GM19452 (cell line): ENCODE measurements at regions not wholly inside any gene's neighbourhood (a gene's known extent, or its start where the extent isn't known, plus 50 kb on each side); places are given as distances from the start of the nearest gene placed in this dataset.
"Not testable (repeated sequence)": the region's sequence is repeated elsewhere in the genome, so short reads cannot be mapped to it uniquely, and the experiment has no call there.

Experiments used
- ATAC-seq: cut with Tn5 transposase; IDR thresholded peaks from one replicate; pipeline ENCODE4 v1.9.1; 2021; ENCODE audit not compliant: unreplicated experiment

DNA sequence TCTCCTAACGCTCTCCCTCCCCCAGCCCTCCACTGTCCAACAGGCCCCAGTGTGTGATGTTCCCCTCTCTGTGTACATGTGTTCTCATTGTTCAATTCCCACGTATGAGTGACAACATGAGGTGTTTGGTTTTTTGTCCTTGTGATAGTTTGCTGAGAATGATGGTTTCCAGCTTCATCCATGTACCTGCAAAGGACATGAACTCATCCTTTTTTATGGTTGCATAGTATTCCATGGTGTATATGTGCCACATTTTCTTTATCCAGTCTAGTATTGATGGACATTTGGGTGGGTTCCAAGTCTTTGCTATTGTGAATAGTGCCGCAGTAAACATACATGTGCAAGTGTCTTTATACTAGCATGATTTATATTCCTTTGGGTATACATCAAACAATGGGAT lies 347.4 kb downstream of the MAGEE1 start:
- ATAC-seq: not testable (repeated sequence)

DNA sequence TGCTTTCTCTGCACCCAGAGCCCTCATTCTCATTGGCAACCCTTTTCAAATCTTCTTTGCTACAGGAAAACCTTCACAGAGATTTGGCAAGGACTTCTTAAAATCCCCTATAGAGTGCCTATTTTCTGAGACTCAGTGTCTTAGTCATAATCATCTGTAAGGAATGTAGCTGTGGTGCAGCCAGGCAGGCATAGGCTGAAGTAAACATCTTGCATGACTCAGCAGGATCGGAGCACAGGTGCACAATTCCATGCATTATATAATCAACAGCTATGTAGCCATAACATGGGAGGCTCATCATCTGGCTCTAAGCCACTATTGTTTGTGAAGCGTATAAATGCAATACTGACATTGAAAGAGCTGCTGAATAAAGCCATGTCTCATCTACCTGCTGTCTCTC lies 368.8 kb downstream of the MAGEE1 start:
- no peak for ATAC-seq

DNA sequence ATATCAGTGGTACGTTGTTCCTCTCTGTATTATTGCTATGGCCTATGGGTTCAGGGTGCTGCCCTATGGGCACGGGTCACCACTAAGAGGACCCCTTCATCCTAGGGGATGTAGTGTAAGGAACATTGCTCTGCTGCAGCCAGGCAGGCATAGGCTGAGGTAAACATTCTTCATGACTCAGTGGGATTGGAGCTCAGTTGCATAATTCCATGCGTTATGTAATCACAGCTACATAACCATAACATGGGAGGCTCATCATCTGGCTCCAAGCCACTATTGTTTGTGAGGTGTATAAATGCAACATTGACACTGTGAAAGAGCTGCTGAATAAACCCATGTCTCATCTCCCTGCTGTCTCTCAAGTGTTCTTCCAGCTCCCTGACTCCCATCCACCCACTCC lies 375.2 kb downstream of the MAGEE1 start:
- no peak for ATAC-seq

DNA sequence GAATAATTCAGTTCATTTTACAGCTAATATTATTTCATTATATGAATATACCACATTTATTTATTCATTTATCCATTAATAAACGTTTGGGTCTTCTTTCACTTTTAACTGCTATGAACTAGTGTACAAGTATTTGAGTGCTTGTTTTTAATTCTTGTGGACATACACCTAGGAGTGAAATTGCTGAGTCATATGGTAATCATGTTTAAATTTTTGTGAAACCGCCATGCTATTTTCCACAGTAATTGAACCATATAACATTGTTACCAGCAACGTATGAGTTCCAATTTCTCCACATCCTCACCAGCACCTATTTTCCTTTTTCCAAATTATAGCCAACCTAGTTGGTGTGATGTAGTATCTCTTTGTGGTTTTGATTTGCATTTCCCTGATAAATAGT lies 388.2 kb downstream of the MAGEE1 start:
- ATAC-seq: no peak

DNA sequence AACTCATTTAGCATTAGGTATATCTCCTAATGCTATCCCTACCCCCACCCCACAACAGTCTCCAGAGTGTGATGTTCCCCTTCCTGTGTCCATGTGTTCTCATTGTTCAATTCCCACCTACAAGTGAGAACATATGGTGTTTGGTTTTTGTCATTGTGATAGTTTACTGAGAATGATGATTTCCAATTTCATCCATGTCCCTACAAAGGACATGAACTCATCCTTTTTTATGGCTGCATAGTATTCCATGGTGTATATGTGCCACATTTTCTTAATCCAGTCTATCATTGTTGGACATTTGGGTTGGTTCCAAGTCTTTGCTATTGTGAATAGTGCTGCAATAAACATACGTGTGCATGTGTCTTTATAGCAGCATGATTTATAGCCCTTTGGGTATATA lies 389.8 kb downstream of the MAGEE1 start:
- not testable (repeated sequence) for ATAC-seq

DNA sequence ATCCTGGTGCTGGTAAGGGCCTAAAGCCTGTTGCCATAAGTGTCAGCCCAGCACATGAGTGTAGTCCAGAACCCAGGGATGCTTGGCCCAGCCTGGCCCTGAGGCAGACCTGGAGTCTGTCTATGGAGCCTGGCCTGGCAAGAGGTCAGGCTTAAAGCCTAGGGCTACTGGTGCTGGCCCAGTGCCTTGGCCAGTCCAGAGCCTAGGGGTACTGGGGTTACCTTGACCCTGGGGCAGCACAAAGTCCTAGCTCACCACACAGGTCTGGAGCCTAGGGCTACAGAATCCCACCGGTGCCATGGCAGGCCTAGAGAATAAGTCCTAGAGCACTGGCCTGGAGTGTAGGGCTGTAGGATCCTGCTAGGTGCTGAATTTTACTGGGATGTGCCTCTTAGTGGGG lies 393.8 kb downstream of the MAGEE1 start:
- ATAC-seq: no peak

DNA sequence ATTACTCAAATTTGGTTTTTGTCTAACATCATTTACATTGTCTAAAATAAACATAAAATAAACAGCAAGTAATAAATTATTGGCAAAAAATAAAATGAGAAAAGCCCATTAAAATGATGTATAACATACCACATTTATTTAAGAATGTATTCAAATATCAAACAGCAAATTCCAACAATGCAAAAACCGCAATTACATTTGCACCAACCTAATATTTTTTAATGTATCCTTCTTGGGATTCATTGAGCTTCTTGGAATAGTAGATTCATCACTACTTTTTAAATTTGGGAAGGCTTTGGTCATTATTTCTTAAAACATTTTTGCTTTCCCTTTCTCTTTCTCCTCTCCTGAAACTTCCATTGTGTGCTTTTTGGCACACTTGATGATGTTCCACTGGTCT lies 400.2 kb downstream of the MAGEE1 start:
- ATAC-seq: no peak

DNA sequence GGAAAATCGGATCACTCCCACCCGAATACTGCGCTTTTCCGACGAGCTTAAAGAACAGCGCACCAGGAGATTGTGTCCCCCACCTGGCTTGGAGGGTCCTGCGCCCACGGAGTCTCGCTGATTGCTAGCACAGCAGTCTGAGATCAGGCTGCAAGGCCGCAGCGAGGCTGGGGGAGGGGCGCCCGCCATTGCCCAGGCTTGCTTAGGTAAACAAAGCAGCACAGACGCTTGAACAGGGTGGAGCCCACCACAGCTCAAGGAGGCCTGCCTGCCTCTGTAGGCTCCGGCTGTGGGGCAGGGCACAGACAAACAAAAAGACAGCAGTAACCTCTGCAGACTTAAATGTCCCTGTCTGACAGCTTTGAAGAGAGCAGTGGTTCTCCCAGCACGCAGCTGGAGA lies 413.4 kb downstream of the MAGEE1 start:
- not testable (repeated sequence) for ATAC-seq

DNA sequence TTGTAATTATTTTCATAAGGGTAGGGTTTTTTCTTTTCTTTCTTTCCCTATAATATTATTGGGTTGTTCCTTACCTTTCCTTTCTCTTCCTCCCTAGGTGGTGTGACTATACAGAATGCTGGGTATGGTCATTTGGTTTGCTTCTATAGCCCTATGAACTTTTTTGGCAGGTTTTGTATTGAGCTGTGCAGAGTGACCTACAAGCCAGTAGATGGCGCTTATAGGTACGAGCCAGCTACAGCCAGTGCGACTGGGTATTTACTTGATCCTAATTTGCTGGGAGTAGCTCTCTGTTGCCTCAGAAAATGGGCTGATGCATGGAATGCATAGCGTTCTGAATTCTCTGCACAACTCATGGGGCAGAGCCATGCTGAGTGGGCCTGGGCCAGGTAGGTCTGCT lies 423.3 kb downstream of the MAGEE1 start:
- ATAC-seq: no peak

DNA sequence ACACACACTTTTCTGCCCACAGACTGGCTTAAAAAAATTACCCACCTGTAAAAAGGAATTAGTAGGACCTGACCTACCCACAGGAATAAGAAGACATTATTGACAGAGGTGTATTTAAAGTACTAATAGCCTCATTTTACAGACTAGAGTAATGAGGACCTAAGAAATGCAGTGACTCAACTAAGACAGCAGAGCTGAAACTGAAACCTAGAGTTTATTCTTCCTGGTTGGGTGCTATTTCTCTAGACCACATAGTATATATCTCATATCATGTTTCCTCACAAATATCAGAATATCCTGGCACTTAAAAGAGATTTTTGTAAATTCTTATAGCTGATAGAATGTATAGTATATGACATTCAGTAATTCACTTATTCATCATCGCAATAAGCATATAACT lies 435.0 kb downstream of the MAGEE1 start:
- ATAC-seq: no peak

DNA sequence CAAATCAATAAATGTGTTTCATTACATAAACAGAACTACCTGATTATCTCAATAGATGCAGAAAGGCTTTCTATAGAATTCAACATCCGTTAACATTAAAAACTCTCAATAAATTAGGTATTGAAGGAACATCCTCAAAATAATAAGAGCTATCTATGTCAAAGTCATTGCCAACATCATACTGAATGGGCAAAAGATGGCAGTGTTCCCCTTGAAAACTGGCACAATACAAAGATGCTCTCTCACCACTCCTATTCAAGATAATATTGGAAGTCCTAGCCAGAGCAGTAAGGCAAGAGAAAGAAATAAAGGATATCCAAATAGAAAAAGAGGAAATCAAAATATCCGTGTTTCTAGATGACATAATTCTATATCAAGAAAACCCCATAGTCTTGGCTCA lies 466.4 kb downstream of the MAGEE1 start:
- ATAC-seq: no peak

DNA sequence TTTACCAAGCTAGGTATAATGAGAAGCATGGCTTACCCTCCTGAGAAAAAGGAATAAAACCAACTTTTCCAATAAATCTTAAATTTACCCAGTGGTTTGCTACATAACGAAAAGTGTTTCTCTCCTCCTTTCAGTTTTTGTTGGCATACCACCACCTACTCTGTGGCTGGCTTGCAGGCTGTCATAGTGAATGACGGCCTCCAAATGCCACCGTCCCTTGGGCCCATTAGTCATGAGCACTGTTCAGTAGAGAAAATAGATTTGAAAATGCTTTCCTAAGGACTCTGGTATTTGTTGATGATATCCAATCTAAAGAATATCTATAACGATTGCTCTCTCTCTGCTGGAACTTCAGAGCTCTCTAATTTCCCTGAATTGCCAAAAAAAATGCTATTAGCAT lies 488.3 kb downstream of the MAGEE1 start:
- no peak for ATAC-seq

DNA sequence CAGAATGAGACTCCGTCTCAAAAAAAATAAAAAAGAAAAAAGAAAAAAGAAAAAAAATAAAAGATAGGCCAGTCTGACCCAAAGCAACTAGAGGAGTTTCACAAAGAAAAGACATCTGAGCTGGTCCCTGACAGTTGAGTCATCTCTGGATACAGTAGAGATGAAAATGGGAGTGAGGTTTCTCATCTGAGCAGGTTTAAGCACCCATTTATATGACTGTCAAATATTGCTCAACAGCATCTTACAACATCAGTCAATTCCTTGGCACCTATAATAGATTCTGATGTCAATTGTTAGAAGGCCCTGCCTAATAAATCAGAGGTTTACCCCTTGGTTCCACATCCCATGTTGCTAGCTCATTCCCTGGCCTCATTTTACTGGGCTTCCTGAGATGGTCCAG lies 490.5 kb downstream of the MAGEE1 start:
- ATAC-seq: no peak

DNA sequence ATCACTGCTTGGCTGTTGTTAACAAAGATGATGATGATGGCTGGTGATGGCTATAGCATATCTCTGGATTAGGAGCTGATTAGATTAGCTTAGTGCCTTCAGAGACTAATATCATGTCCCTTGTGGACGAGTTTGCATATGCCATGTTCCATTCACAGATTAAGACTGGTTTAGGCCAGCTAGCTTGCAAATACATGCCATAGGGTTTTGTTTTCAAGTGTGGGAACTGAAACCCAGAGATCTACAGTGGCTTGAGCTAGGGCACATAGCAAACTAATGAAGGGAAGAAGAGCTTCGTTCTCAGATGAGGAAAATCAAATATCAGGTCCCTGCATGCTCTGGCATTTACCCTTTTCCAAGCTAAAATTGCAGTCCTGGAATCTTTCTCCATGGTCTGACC lies 492.3 kb downstream of the MAGEE1 start:
- ATAC-seq: no peak

DNA sequence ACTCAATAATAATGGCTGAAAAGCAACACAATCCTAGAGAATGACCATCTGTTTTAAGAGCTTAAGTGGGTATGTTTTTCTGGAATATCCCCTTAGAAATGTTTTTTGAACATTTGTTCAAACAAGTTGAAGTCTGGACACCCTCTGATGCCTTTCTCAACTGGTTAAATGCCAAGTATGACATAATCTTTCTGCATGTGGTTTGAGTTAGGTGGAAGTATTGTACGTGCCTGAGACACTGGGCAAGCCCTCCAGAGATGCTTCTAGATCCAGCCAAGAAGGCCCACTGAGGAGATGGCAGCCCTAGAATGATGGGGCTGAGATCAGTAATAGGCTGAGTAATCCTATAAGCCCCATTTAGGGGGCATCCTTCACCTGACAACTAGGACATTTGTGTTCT lies 493.1 kb downstream of the MAGEE1 start:
- ATAC-seq: no peak

DNA sequence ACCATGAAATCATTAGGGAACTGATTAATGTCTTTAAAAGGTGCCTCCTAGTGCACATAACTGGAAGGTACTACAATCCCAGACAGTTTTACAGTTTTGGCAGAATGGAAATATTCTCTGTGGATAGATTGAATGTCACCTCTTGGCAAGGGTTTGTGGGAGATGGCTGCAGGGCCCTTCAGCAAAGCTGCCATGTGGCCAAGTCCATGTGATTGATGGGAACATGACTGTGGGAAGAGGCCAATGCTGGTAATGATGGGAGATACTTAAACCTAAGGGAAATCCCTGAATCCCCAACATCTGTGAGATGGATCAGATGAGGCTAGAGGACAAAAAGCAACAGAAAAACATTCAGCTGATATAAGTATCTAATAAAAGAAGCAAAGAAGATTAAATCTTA lies 493.7 kb downstream of the MAGEE1 start:
- ATAC-seq: no peak

DNA sequence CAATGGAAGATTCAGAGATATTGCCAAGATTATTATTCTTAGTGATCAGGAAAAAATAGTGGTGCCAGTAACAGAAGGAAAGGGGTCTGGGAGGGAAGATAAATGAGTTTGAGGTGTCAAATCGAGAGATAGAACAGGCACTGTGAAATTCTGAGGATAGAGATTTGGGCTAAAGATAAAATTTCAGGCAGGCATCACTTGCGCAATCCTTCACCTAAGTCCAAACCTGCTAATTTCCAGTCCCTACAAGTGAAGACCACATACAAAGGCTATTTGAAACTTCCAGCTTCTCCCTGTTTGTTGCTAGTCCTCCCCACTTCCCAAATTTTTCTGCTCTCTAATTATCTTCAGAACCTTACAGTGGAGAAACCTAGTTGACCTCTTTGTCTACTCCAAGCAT lies 494.6 kb downstream of the MAGEE1 start:
- no peak for ATAC-seq

DNA sequence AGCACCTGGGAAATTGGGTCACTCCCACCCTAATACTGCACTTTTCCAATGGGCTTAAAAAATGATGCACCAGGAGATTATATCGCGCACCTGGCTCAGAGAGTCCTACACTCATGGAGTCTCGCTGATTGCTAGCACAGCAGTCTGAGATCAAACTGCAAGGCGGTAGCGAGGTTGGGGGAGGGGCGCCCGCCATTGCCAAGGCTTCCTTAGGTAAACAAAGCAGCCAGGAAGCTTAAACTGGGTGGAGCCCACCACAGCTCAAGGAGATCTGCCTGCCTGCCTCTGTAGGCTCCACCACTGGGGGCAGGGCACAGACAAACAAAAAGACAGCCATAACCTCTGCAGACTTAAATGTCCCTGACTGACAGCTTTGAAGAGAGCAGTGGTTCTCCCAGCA lies 497.1 kb downstream of the MAGEE1 start:
- ATAC-seq: not testable (repeated sequence)

DNA sequence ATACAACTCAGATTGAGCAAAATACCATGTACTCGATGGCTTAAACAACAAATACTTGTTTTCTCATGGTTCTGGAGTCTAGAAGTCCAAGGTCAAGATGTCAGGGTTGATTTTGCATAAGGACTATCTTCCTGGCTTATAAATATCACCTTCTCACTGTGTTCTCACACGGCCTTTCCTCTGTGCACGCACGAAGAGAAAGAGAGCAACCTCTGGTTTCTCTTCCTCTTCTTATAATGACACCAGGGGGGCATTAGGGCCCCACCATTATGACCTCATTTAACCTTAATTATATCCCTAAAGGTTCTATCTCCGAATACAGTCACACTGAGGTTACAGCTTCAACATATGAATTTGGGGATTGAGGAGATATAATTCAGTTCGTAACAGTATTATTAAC lies 504.0 kb downstream of the MAGEE1 start:
- no peak for ATAC-seq

DNA sequence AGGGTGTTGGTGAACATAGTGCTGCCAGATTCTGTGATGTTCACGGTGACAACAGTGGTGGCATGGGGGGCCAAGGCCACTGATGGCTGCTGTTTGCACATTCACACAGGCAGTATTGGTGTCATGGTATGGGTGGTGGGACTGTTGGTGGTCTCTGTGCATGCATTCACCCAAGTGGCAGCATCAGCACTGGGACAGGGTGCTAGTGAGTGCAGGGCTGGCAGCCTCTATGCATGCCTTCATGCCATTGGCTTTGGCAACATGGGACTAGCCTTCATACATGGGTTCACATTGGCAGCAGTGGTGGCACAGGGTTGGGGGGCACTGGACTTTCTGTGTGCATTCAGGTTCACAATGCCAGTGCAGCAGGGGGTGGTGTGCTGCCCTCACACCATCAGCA lies 489.7 kb upstream of the FGF16 start:
- no peak for ATAC-seq

DNA sequence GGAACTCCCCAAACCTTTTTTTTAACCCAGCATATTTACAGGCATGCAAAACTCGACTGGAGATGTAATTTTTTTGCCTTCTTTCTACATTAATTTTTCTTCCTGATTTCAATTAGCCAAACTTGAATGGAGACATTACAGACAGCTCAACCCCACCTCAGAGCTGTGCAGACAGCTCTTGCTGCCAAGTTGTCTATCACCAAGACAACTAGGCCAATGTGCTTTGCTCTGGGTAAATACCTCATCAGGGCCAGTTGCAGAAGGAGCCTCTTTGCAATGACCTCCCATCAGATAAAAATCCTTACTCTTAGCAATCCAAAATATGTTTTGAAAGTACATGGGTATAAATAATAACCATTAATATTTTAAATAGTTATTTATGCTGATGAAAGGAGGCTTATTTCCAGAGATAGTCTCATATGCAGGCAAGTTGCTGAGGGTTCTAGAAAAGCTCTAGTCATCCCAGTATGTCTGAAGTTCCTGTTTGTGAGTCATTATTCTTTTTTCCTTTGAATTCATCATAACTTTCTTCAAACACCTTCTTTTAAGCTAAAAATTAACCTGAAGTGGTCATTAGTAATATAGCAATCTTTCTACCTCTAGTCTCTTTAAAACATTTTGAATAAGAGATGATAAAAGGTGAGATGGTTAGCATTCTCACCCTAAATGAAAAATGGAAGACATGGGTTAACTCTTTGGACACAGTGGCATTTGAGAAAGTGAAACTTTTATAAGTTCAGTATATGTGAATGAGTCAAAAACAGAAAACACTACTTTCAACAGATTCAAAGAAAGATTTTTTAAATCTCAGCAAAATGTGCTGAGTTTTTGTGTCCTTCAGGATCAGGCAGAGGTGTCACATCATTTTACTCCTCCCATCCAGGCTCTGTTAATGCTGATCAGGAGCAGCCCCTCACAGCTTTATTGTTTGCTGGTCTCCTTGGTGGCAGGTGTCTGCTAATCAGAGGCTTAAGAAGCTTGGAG lies 475.5 kb upstream of the FGF16 start:
- ATAC-seq: peak; percentile 86

DNA sequence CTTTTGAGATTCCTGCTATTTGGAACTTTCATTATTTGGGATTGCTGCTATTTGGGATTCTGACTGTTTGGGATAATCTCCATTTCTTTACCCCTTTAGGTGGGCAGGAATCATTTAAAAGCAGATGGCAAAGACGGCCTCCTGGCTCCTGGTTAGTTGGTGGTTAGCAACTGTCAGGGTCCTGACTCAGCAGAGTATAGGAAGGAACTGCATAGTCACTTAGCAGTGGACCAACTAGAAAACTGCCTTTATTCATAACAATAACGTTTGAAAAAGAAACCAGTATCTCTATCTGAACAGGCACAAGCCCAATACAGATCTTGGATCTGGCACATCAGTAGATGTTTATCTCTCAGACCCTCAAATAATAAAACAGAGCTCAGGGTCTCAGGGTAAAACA lies 469.7 kb upstream of the FGF16 start:
- no peak for ATAC-seq

DNA sequence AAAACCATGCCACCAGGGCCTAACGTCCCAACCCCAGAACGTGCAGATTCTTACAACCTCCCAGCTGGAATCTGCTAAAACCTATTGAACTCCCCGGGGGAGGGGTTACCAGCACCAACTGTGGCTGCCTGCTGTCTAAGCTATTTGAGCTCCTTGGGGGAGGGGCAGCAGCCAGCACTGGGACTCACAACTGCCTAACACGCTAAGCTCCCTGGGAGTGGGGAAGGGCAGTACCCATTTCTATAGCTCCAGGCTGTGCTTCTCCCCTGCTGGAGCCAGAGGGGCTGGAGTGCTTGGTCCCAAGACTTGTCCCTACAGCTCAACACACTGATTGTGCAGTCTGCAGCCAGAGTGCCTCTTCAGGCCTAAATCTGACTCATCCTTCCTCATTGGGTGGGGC lies 459.8 kb upstream of the FGF16 start:
- no peak for ATAC-seq
